Hematopoietic multipotent progenitor cell treated with erythropoietin and hydrocortisone succinate and interleukin-3 and kit ligand, for 15 days (in vitro differentiated cells): ENCODE measurements at regions not wholly inside any gene's neighbourhood (a gene's known extent, or its start where the extent isn't known, plus 50 kb on each side); places are given as distances from the start of the nearest gene placed in this dataset.
"Not testable (repeated sequence)": the region's sequence is repeated elsewhere in the genome, so short reads cannot be mapped to it uniquely, and the experiment has no call there.

ENCODE experiments used
- DNase-seq: peaks from one replicate; pipeline ENCODE4 v3.0.0-alpha.2; 2015; ENCODE audit warnings: low spot score

DNA sequence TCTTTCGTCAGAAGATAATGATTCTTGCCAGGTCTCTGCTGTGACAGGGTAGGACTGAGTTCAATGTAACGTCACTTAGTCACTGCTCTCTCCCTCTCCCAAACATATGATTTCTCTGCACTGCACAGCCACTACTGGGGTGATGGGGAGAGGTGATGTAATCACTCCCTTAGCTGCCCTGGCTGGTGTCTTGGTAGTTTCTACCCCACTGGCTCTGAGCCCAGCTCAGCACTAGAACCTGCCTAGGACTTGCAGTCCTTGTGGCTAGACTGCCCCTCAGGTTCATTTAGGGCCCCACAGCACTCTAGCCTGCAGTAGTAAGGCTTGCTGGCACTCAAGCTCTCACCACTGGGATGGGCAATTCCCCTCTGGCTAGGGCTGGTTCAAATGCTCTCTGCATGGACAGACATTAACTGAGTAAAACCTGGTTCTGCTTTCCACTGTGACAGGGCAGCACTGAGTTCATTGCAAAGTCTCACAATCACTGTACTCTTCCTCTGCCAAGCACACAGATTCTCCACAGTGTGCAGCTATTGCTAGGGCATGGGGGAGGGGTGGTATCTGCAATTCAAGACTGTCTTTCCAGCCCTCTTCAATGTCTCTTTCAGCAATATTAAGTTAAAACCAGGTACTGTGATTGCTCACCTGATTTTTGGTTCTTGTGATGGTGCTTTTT, 571.4 kb upstream of the FAT3 start:
- DNase-seq: no peak

GRCh38 chr11:91650802-91651201, 573.8 kb upstream of the FAT3 start:
- no peak for DNase-seq

DNA sequence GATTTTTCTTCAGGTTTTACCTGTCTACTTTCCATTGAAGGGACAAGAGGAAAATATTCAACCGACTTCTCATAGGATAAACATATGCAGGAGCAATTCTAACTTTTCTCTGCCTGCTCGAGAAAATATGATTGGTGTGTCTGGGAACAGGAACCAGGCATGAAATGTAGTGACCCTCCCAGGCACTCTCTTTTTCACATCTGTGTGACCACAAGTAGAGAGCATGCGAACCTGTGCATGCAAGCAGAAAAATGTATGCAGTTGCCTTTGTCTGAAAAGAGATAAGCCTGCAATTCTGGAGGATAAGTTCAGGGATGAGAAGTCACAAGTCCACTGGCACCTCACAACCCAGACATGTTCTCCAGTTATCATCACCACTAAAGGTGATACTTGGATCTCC, 583.5 kb upstream of the FAT3 start:
- DNase-seq: no peak

DNA sequence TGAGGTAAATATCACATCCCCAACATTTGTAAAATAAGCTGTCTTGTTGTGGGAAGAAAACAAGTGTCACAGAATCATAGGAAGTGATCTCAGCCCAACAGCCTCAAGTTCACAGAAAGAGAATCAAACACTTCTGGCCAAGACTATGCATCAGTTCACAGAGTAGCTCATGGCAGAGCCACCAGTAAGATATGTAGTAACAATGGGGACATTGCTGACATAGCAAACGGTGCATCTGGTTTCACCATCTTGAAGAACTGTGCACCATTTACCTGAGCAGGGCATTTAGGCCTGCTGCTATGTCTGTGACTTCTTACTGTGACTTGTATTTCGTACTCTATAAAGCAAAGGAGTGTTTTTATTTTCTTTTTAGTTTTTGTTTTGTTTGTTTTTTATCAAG, 585.3 kb upstream of the FAT3 start:
- DNase-seq: no peak

- no peak for DNase-seq
Measured at GRCh38 chr11:91630916-91631673, 593.5 kb upstream of the FAT3 start.

- no peak for DNase-seq
Measured at GRCh38 chr11:91625495-91625894, 599.1 kb upstream of the FAT3 start.

DNA sequence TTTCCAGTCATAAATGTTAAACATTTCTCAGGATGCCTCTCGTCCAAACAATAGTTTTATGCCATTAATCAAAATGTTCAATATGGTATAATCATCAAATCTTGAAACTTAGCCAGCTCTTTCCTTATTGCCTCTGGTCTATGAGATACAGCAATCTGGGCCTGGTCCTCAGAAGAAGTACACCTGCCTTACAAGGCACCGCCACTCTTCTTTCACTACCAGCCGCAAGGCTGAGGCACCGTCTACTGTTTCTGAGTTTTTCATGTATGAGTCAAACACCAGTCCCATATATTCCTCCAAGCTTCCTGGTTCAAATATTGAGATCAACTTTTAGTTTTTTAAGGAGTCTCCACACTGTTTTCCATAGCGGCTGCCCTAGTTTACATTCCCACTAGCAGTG, 600.6 kb upstream of the FAT3 start:
- no peak for DNase-seq

DNA sequence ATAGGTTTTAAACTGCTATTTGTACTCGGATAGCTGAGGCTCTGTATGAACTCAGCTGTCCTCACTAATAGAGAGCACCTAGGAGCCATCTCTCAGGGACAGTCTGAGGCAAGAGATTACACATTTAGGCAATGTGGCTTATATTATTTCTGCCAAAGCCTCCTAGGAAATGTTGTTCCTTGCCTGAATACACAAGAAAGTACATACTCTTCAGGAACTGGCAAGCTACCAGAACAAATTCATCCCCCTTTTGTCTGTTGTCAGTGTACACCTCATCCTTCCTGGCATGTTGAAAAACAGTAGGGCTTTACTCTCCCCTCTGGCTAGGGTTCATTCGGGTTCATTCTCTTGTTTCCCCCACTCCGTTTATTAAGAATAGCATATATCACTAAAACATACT, 615.9 kb upstream of the FAT3 start:
- DNase-seq: no peak

DNA sequence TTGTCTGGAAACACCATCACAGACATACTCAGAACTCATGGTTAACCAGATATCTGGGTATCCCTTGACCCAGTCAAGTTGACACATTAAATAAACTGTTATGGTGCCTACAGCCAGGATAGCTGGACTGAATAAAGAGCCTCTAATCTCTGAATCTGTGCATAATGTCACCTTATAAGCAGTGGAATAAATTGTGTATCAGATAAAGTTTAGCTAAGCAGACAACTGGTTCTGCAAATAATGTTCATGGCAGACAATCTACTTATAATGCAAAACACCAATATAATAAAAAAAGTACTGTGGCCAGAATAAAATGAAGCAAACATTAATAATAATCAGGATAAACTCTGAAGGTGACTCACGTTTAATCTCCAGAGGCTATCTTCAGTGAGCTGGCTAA, 628.5 kb upstream of the FAT3 start:
- no peak for DNase-seq

- DNase-seq: no peak
Measured at GRCh38 chr11:91591021-91591420, 633.6 kb upstream of the FAT3 start.

DNA sequence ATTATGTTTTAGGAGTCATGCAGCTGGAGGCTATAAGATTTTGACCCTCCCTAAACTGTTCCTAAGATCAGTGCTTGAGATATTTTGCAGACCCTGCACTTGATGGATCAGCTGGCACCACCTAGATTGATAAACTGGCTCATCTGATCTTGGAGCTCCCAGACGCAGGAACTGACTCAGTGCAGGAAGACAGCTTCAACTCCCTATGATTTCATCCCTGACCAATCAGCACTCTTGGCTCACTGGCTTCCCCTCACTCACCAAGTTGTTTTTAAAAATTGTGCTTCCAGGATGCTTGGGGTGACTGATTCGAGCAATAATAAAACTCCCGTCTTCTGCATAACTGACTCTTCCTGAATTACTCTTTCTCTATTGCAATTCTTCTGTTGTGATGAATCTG, 637.5 kb upstream of the FAT3 start:
- no peak for DNase-seq

GRCh38 chr11:91585035-91585801, 639.4 kb upstream of the FAT3 start:
- DNase-seq: no peak

- DNase-seq: no peak
Measured at GRCh38 chr11:91563176-91563575, 661.4 kb upstream of the FAT3 start.

- DNase-seq: no peak
Measured at GRCh38 chr11:91560434-91560833, 664.2 kb upstream of the FAT3 start.

GRCh38 chr11:91538065-91538464, 686.6 kb upstream of the FAT3 start:
- no peak for DNase-seq

- no peak for DNase-seq
Measured at GRCh38 chr11:91536366-91536765, 688.3 kb upstream of the FAT3 start.

GRCh38 chr11:91528965-91529364, 695.7 kb upstream of the FAT3 start:
- no peak for DNase-seq

GRCh38 chr11:91527380-91528030, 697.1 kb upstream of the FAT3 start:
- no peak for DNase-seq

- no peak for DNase-seq
Measured at GRCh38 chr11:91513734-91514133, 710.9 kb upstream of the FAT3 start.

DNA sequence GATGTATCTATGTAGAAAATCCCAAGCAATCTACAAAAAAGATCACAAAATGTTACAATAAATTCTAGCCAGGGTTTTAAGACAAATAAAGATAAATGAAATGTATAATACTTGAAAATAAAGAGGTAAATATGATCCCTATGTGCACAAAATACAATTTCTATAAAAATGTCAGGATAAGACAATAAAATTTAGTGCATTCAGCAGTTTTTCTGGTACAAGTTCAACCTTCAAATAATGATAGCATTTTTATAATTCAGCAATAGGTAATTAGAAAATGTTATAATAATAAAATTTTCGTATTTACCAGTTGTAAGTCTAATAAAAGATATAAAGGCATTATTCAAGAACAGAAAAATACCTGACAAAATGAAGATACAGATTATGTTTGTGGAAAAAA, 726.8 kb upstream of the FAT3 start:
- DNase-seq: no peak

DNA sequence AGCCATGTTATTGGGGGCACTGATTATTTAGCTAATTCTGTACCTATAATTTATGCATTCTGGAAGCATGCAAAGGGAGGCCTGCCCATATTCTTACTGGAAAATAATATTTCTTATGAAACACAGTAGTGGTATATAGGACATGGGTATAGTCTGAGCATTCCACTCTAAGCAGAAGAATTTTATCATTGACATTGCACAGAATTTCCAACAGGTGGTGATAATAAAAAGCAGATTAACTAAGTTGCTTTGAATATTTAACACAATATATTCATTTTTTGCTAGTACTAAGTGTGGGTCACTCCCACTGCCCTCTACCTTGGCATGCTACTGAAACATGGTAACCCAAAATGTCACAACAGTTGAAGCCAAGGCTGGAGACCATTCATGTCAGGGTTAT, 728.8 kb upstream of the FAT3 start:
- DNase-seq: no peak

DNA sequence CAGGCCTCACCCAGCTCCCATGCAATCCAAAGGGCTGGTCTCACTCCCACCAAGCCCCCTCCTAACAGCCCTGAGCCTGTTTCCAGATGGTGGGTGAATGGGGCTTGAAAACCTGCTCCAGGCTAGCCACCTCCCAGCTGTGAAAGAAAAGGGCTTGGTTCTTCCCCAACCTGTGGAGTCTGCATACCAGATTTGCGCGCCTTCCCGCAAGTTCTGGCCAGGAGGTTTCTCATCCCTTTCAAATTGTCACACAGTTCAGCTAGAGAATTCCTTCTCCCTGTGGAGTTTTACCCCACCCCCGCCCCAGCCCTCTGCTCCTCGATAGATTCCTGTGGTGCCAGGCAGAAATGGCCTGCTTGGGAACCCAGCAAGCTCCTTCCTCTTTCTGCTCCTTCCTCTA, 734.6 kb upstream of the FAT3 start:
- no peak for DNase-seq

- DNase-seq: not testable (repeated sequence)
Measured at GRCh38 chr11:91483956-91484355, 740.7 kb upstream of the FAT3 start.
